HepG2 (cell line): ENCODE measurements at regions not wholly inside any gene's neighbourhood (a gene's known extent, or its start where the extent isn't known, plus 50 kb on each side); places are given as distances from the start of the nearest gene placed in this dataset.

Experiments
- ATAC-seq: fragments of 200-7000 bp; cut with Tn5 transposase; 3 replicates; pipeline ENCODE4 v1.9.1; 2020; ENCODE audit warnings: mild to moderate bottlenecking, moderate library complexity
- BruUV-seq: library from RNA; stranded (reverse); fragments of 400-500 nt; replicated peaks from 2 replicates; lab custom pipeline; 2021; lab: Mats Ljungman, UMichigan
- CTCF ChIA-PET: fragments of 300-600 bp; formaldehyde crosslinking; extraction: SDS; loops from one replicate; lab custom pipeline; 2021; ENCODE audit warnings: low total read pairs, inconsistent platforms, low intra/inter-chr PET ratio; lab: Yijun Ruan, JAX
- POLR2A ChIA-PET: fragments of 350-600 bp; sonication (Branson Sonifier 250); formaldehyde crosslinking; loops from one replicate; lab custom pipeline; 2020; ENCODE audit warnings: antibody characterized with exemption, inconsistent platforms; lab: Yijun Ruan, JAX
- DNase-seq: peaks from one replicate; pipeline ENCODE4 v3.0.0-alpha.2; 2015; ENCODE audit warnings: low spot score
- FAIRE-seq: peaks from 3 replicates; lab custom pipeline; 2011; peaks lifted over from hg19 to GRCh38; lab: Jason Lieb, UNC
- H2AFZ ChIP-seq: one replicate; pipeline ENCODE4 v1.6.1; 2011; ENCODE audit warnings: low read length, inconsistent platforms
- H3K27ac ChIP-seq: fragments of 300-600 bp; 3 replicates; pipeline ENCODE4 v1.8.0; 2011; ENCODE audit warnings: mixed run types, mild to moderate bottlenecking, mixed read lengths, low read length, inconsistent platforms; ENCODE audit not compliant: insufficient read depth; ENCODE audit errors: extremely low read length
- H3K27me3 ChIP-seq, 2 experiments: fragments of 200-600 bp in 1 of 2; 2 replicates in 1 of 2; 3 replicates in 1 of 2; pipeline versions ENCODE4 v1.6.0 to v1.8.0; 2011; ENCODE audit warnings: low read length in 2 of 2, mild to moderate bottlenecking in 2 of 2, moderate library complexity in 2 of 2, inconsistent platforms in 1 of 2; ENCODE audit not compliant: insufficient read depth in 2 of 2, control insufficient read depth in 1 of 2
- H3K36me3 ChIP-seq, 2 experiments: fragments of 200-600 bp in 1 of 2; replicated peaks in 1 of 2; 2 replicates in 1 of 2; 3 replicates in 1 of 2; pipeline versions ENCODE4 v1.5.1 to v1.8.0; 2011; ENCODE audit warnings: low read length in 2 of 2, inconsistent platforms in 1 of 2; ENCODE audit not compliant: insufficient read depth in 2 of 2, control insufficient read depth in 1 of 2
- H3K4me1 ChIP-seq: 2 replicates; pipeline ENCODE4 v1.5.1; 2012; ENCODE audit warnings: low read length, inconsistent platforms; ENCODE audit not compliant: insufficient read depth
- H3K4me2 ChIP-seq: 2 replicates; pipeline ENCODE4 v1.6.0; 2011; ENCODE audit warnings: low read depth, low read length, inconsistent platforms
- H3K4me3 ChIP-seq, 3 experiments: fragments of 200-600 bp in 1 of 3; sonication (generic), shearing (Covaris generic) in 1 of 3; replicated peaks in 1 of 3; 2 replicates each; pipeline ENCODE4 v1.5.1; 2011 to 2016; ENCODE audit warnings: low read length in 3 of 3, inconsistent platforms in 2 of 3, low read depth in 2 of 3, mild to moderate bottlenecking in 2 of 3, control low read depth in 1 of 3, mixed read lengths in 1 of 3; ENCODE audit not compliant: insufficient read depth in 1 of 3
- H3K79me2 ChIP-seq: one replicate; pipeline ENCODE4 v1.6.1; 2011; ENCODE audit warnings: low read length, inconsistent platforms; ENCODE audit not compliant: insufficient read depth
- H3K9ac ChIP-seq: 2 replicates; pipeline ENCODE4 v1.6.0; 2011; ENCODE audit warnings: mild to moderate bottlenecking, low read depth, low read length, inconsistent platforms; ENCODE audit not compliant: insufficient read depth
- H3K9me3 ChIP-seq: 2 replicates; pipeline ENCODE4 v1.5.1; 2012; ENCODE audit warnings: mild to moderate bottlenecking, low read length
- H4K20me1 ChIP-seq: 2 replicates; pipeline ENCODE4 v1.6.0; 2011; ENCODE audit warnings: inconsistent platforms, mild to moderate bottlenecking, low read length, moderate library complexity; ENCODE audit not compliant: insufficient read depth
- BCL6 ChIP-seq: IDR thresholded peaks from 2 replicates; pipeline ENCODE4 v1.6.1; 2016; ENCODE audit warnings: missing genetic modification reagents, missing compliant biosample characterization
- CHCHD3 ChIP-seq: sonication (generic); formaldehyde crosslinking; IDR thresholded peaks from 2 replicates; pipeline ENCODE4 v1.8.0; 2022; ENCODE audit warnings: mild to moderate bottlenecking, missing genetic modification reagents, moderate library complexity
- MBD4 ChIP-seq: IDR thresholded peaks from 2 replicates; pipeline ENCODE4 v1.6.1; 2012; ENCODE audit warnings: low read length, inconsistent platforms, borderline replicate concordance
- RFX3 ChIP-seq: IDR thresholded peaks from 2 replicates; pipeline ENCODE4 v1.6.1; 2016; ENCODE audit warnings: missing biosample characterization, missing genetic modification reagents
- RFXANK ChIP-seq: IDR thresholded peaks from 2 replicates; pipeline ENCODE4 v1.6.1; 2016
- SRY ChIP-seq: sonication (generic); formaldehyde crosslinking; IDR thresholded peaks from 2 replicates; pipeline ENCODE4 v1.8.0; 2022; ENCODE audit warnings: mild to moderate bottlenecking, missing genetic modification reagents
- ZFP91 ChIP-seq: sonication (generic); formaldehyde crosslinking; IDR thresholded peaks from 2 replicates; pipeline ENCODE4 v1.9.0; 2022; ENCODE audit warnings: missing genetic modification reagents, mild to moderate bottlenecking, borderline replicate concordance
- ZNF224 ChIP-seq: sonication (generic); formaldehyde crosslinking; IDR thresholded peaks from 2 replicates; pipeline ENCODE4 v1.5.0; 2020; ENCODE audit warnings: mild to moderate bottlenecking, missing genetic modification reagents
- WGBS: methylation state at CpG from one replicate; pipeline ENCODE4 v1.1.6; 2017; ENCODE audit warnings: low lambda C conversion rate; 5-methylcytosine and 5-hydroxymethylcytosine counted together
- in situ Hi-C: cut with HindIII; loops from 2 replicates; pipeline ENCODE4 v1.10.0; 2017; ENCODE audit warnings: low pct_unique_long_range_greater_than_20kb; ENCODE audit not compliant: extremely low pct_ligation_motif_present
- intact Hi-C: fragments of 100-400 bp; cut with micrococcal nuclease; formaldehyde crosslinking; loops from one replicate; pipeline ENCODE4 v1.10.0; 2022; ENCODE audit not compliant: unreplicated experiment
- TF ChIP-seq, protein P1 (sequence below): sonication (generic); formaldehyde crosslinking; conservative IDR thresholded peaks from 2 replicates; pipeline ENCODE4 v1.8.0; 2022; ENCODE audit warnings: mild to moderate bottlenecking, moderate library complexity, missing genetic modification reagents

- Histone ChIP-seq H2AFZ (no peak overlapping the region), H3K4me3 (no peak overlapping the region), H3K36me3 (no peaks in the 10 kb centered on the region), H3K9me3 (peaks cover 60% of the 10 kb centered on the region), H3K79me2 (no peaks in the 10 kb centered on the region), H3K27ac (no peak overlapping the region), H3K9ac (no peak overlapping the region), H4K20me1 (no peaks in the 10 kb centered on the region), H3K27me3 (no peaks in the 10 kb centered on the region; a peak in 1 of 5 replicates), H3K4me1 (no peaks in the 10 kb centered on the region), H3K4me2 (no peak overlapping the region)
- 30% methylated on average over 4 of the region's 4 CpGs for WGBS
- ATAC-seq (no peak), FAIRE-seq (no peak), DNase-seq (no peak)
- POLR2A ChIA-PET = no interaction called here
- BruUV-seq = no TSS peak
- intact Hi-C loops (no loop called here), in situ Hi-C loops (no loop called here)
- TF ChIP-seq RFX3 (CRISPR knock-in tag) (no peak), CHCHD3 (no peak), RFXANK (CRISPR knock-in tag) (no peak), ZFP91 (CRISPR knock-in tag) (no peak), SRY (CRISPR knock-in tag) (no peak), ZNF224 (CRISPR knock-in tag) (no peak), BCL6 (CRISPR knock-in tag) (no peak), MBD4 (no peak)
- TF ChIP-seq, protein P1, sequence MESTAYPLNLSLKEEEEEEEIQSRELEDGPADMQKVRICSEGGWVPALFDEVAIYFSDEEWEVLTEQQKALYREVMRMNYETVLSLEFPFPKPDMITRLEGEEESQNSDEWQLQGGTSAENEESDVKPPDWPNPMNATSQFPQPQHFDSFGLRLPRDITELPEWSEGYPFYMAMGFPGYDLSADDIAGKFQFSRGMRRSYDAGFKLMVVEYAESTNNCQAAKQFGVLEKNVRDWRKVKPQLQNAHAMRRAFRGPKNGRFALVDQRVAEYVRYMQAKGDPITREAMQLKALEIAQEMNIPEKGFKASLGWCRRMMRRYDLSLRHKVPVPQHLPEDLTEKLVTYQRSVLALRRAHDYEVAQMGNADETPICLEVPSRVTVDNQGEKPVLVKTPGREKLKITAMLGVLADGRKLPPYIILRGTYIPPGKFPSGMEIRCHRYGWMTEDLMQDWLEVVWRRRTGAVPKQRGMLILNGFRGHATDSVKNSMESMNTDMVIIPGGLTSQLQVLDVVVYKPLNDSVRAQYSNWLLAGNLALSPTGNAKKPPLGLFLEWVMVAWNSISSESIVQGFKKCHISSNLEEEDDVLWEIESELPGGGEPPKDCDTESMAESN = no peak
- CTCF ChIA-PET = no interaction called here
These were observed 1032.2 kb upstream of the SLC10A2 start for GRCh38 chr13:104098421-104098820.
